WTC11 (cell line): ENCODE measurements at regions not wholly inside any gene's neighbourhood (a gene's known extent, or its start where the extent isn't known, plus 50 kb on each side); places are given as distances from the start of the nearest gene placed in this dataset.

ENCODE experiments used
- ATAC-seq: fragments of 200-7000 bp; cut with Tn5 transposase; 2 replicates; pipeline ENCODE4 v1.10.0; 2021; ENCODE audit warnings: mild to moderate bottlenecking, moderate library complexity
- CTCF ChIA-PET: fragments of 300-600 bp; sonication (Branson Sonifier 250); formaldehyde crosslinking; loops from one replicate; lab custom pipeline; 2021; ENCODE audit warnings: antibody characterized with exemption; lab: Charles Lee
- POLR2A ChIA-PET: fragments of 350-600 bp; sonication (Branson Sonifier 250); formaldehyde crosslinking; loops from one replicate; lab custom pipeline; 2021; ENCODE audit warnings: antibody characterized with exemption; lab: Charles Lee
- DNase-seq: peaks from one replicate; pipeline ENCODE4 v3.0.0; 2021; ENCODE audit warnings: low spot score
- H3K27ac Mint-ChIP-seq: 2 replicates; pipeline ENCODE4 v1.8.0; 2021; ENCODE audit warnings: mixed read lengths
- H3K27me3 Mint-ChIP-seq: 2 replicates; pipeline ENCODE4 v1.8.0; 2021; ENCODE audit warnings: low read depth, mild to moderate bottlenecking, moderate library complexity, mixed read lengths
- H3K36me3 Mint-ChIP-seq: 2 replicates; pipeline ENCODE4 v1.8.0; 2021; ENCODE audit warnings: mixed read lengths
- H3K4me1 Mint-ChIP-seq: 2 replicates; pipeline ENCODE4 v1.8.0; 2022; ENCODE audit warnings: mixed read lengths
- H3K4me3 Mint-ChIP-seq: 2 replicates; pipeline ENCODE4 v1.8.0; 2021; ENCODE audit warnings: mild to moderate bottlenecking, moderate library complexity, mixed read lengths
- H3K9me3 Mint-ChIP-seq: 2 replicates; pipeline ENCODE4 v1.8.0; 2021; ENCODE audit warnings: mixed read lengths
- AR ChIP-seq: fragments of 250-450 bp; sonication (Bioruptor Pico); IDR thresholded peaks from 2 replicates; pipeline ENCODE4 v1.9.0; 2021; ENCODE audit warnings: mild to moderate bottlenecking
- E2F5 ChIP-seq: sonication (generic); formaldehyde crosslinking; IDR thresholded peaks from 2 replicates; pipeline ENCODE4 v1.8.1; 2022; ENCODE audit warnings: mild to moderate bottlenecking, moderate library complexity, missing genetic modification reagents
- ELF4 ChIP-seq: sonication (generic); formaldehyde crosslinking; IDR thresholded peaks from 2 replicates; pipeline ENCODE4 v1.8.1; 2022; ENCODE audit warnings: low read depth, mild to moderate bottlenecking, moderate library complexity, missing genetic modification reagents
- ETV6 ChIP-seq: sonication (generic); formaldehyde crosslinking; IDR thresholded peaks from 2 replicates; pipeline ENCODE4 v1.8.1; 2022; ENCODE audit warnings: mild to moderate bottlenecking, missing genetic modification reagents
- GTF2I ChIP-seq: fragments of 250-450 bp; sonication (Bioruptor Pico); conservative IDR thresholded peaks from 2 replicates; pipeline ENCODE4 v1.4.0; 2021; ENCODE audit warnings: mild to moderate bottlenecking
- HMGA2 ChIP-seq: fragments of 250-450 bp; sonication (Bioruptor Pico); IDR thresholded peaks from 2 replicates; pipeline ENCODE4 v1.4.0; 2021; ENCODE audit warnings: mild to moderate bottlenecking, moderate library complexity
- KAT7 ChIP-seq: sonication (generic); formaldehyde crosslinking; IDR thresholded peaks from 2 replicates; pipeline ENCODE4 v1.8.1; 2023; ENCODE audit warnings: missing genetic modification reagents, mild to moderate bottlenecking, borderline replicate concordance
- MAX ChIP-seq: sonication (generic); formaldehyde crosslinking; IDR thresholded peaks from 2 replicates; pipeline ENCODE4 v1.8.0; 2022; ENCODE audit warnings: mild to moderate bottlenecking, missing genetic modification reagents
- MYBL2 ChIP-seq: sonication (generic); formaldehyde crosslinking; IDR thresholded peaks from 2 replicates; pipeline ENCODE4 v1.8.1; 2023; ENCODE audit warnings: mild to moderate bottlenecking, moderate library complexity, missing genetic modification reagents
- PREB ChIP-seq: sonication (generic); formaldehyde crosslinking; IDR thresholded peaks from 2 replicates; pipeline ENCODE4 v1.8.1; 2022; ENCODE audit warnings: mild to moderate bottlenecking, missing genetic modification reagents, moderate library complexity, borderline replicate concordance
- RELA ChIP-seq: sonication (generic); formaldehyde crosslinking; IDR thresholded peaks from 2 replicates; pipeline ENCODE4 v1.8.1; 2022; ENCODE audit warnings: missing genetic modification reagents, mild to moderate bottlenecking, borderline replicate concordance
- SMAD4 ChIP-seq: sonication (generic); formaldehyde crosslinking; IDR thresholded peaks from 2 replicates; pipeline ENCODE4 v1.8.0; 2022; ENCODE audit warnings: mild to moderate bottlenecking, missing genetic modification reagents
- SP1 ChIP-seq: sonication (generic); formaldehyde crosslinking; conservative IDR thresholded peaks from 2 replicates; pipeline ENCODE4 v1.8.1; 2022; ENCODE audit warnings: missing genetic modification reagents
- TEAD1 ChIP-seq: sonication (generic); formaldehyde crosslinking; IDR thresholded peaks from 2 replicates; pipeline ENCODE4 v1.8.0; 2022; ENCODE audit warnings: mild to moderate bottlenecking, missing genetic modification reagents
- ZNF121 ChIP-seq: sonication (generic); formaldehyde crosslinking; IDR thresholded peaks from 2 replicates; pipeline ENCODE4 v1.8.0; 2023; ENCODE audit warnings: missing genetic modification reagents
- ZNF263 ChIP-seq: sonication (generic); formaldehyde crosslinking; IDR thresholded peaks from 2 replicates; pipeline ENCODE4 v1.8.1; 2022; ENCODE audit warnings: low read depth, mild to moderate bottlenecking, moderate library complexity, missing genetic modification reagents
- ZNF423 ChIP-seq: fragments of 250-450 bp; sonication (Bioruptor Pico); IDR thresholded peaks from 2 replicates; pipeline ENCODE4 v2.1.2; 2022; ENCODE audit warnings: mild to moderate bottlenecking, moderate library complexity
- ZNF425 ChIP-seq: fragments of 250-450 bp; sonication (Bioruptor Pico); conservative IDR thresholded peaks from 2 replicates; pipeline ENCODE4 v1.9.0; 2021; ENCODE audit warnings: mild to moderate bottlenecking

GRCh38 chr4:180966312-180966711 is 1276.9 kb upstream of the TENM3 start (continued):
- no peak for TF ChIP-seq AR
- no peak for TF ChIP-seq MYBL2 (CRISPR knock-in tag)
- TF ChIP-seq, all 79 proteins: peak for 0

- ATAC-seq: no peak
- Mint-ChIP-seq H3K4me1 (peaks cover 10% of the 10 kb centered on the region; the same call in 1 of the 2 replicates), H3K27me3 (no peaks in the 10 kb centered on the region), H3K4me3 (no peak overlapping the region), H3K36me3 (no peaks in the 10 kb centered on the region), H3K9me3 (no peaks in the 10 kb centered on the region), H3K27ac (no peak overlapping the region)
- TF ChIP-seq ZNF121 (CRISPR knock-in tag): no peak
- TF ChIP-seq E2F5 (CRISPR knock-in tag): no peak
- no peak for TF ChIP-seq ZNF425
- no peak for TF ChIP-seq ZNF423
- TF ChIP-seq PREB: no peak
- TF ChIP-seq HMGA2 (CRISPR knock-in tag): no peak
- TF ChIP-seq ETV6: no peak
- no peak for TF ChIP-seq KAT7 (CRISPR knock-in tag)
- DNase-seq: no peak
- CTCF ChIA-PET: no interaction called here
- POLR2A ChIA-PET: no interaction called here
Measured at GRCh38 chr4:180967936-180968335, 1275.3 kb upstream of the TENM3 start.

- DNase-seq: no peak
- Mint-ChIP-seq H3K27ac (no peak overlapping the region), H3K36me3 (no peaks in the 10 kb centered on the region), H3K4me1 (peaks cover 6% of the 10 kb centered on the region; the same call in 1 of the 2 replicates), H3K4me3 (no peak overlapping the region), H3K27me3 (no peaks in the 10 kb centered on the region), H3K9me3 (no peaks in the 10 kb centered on the region)
- no peak for TF ChIP-seq SMAD4 (CRISPR knock-in tag)
- no peak for TF ChIP-seq SP1 (CRISPR knock-in tag)
- no peak for TF ChIP-seq GTF2I (CRISPR knock-in tag)
- TF ChIP-seq ELF4: no peak
- no peak for TF ChIP-seq MAX (CRISPR knock-in tag)
- TF ChIP-seq RELA (CRISPR knock-in tag): no peak
- no peak for TF ChIP-seq TEAD1 (CRISPR knock-in tag)
- TF ChIP-seq ZNF263 (CRISPR knock-in tag): no peak
- TF ChIP-seq ZNF425: no peak
- ATAC-seq: no peak
- ChIA-PET CTCF (no interaction called here), POLR2A (no interaction called here)
Measured at GRCh38 chr4:180973894-180974293, 1269.3 kb upstream of the TENM3 start.
